ENCODE measurements at regions not wholly inside any gene's neighbourhood (a gene's known extent, or its start where the extent isn't known, plus 50 kb on each side); places are given as distances from the start of the nearest gene placed in this dataset.
"Not testable (repeated sequence)": the region's sequence is repeated elsewhere in the genome, so short reads cannot be mapped to it uniquely, and the experiment has no call there.

DNA sequence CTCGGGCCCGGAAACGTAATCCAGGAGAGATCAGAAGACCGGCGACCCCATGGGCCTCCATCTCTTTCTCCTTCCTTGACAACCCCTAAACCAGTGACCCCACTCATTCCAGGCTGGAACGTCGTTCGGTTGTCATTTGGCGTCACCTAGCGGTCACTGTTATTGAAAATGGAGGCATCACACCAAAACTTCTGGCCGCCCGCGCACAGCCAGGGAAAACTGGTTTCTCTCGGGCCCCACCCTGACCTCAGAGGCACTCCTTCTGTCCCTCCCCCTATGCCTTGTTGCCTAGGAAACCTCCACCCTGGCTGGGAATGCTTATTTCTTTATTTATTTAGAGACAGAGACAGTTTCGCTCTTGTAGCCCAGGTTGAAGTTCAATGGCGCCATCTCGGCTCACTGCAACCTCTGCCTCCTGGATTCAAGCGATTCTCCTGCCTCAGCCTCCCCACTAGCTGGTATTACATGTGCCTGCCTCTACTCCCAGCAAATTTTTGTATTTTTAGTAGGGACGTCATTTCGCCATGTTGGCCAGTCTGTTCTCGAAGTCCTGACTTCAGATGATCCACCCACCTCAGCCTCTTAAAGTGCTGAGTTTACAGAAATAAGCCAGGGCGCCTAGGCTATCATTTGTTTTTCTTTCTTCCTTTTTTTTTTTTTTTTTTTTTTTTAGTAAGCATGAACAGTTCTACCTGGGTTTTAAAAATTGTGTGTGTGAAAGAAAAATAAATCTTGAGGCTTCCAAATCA, 2144.1 kb upstream of the TPTE start:
- ATAC-seq = peak; percentile 80
- DNase-seq; intact Hi-C loops (cut with DNase I, micrococcal nuclease): not testable (repeated sequence)

- intact Hi-C loops (cut with DNase I, micrococcal nuclease); DNase-seq: not testable (repeated sequence)
- ATAC-seq = peak; percentile 50
Observed at GRCh38 chr21:8380419-8381079, 2140.8 kb upstream of the TPTE start.

DNA sequence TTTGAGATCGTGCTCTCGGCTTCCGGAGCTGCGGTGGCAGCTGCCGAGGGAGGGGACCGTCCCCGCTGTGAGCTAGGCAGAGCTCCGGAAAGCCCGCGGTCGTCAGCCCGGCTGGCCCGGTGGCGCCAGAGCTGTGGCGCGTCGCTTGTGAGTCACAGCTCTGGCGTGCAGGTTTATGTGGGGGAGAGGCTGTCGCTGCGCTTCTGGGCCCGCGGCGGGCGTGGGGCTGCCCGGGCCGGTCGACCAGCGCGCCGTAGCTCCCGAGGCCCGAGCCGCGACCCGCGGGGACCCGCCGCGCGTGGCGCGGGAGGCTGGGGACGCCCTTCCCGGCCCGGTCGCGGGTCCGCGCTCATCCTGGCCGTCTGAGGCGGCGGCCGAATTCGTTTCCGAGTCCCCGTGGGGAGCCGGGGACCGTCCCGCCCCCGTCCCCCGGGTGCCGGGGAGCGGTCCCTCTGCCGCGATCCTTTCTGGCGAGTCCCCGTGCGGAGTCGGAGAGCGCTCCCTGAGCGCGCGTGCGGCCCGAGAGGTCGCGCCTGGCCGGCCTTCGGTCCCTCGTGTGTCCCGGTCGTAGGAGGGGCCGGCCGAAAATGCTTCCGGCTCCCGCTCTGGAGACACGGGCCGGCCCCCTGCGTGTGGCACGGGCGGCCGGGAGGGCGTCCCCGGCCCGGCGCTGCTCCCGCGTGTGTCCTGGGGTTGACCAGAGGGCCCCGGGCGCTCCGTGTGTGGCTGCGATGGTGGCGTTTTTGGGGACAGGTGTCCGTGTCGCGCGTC, 2133.0 kb upstream of the TPTE start:
- DNase-seq; intact Hi-C loops (cut with DNase I, micrococcal nuclease): not testable (repeated sequence)
- ATAC-seq = peak; percentile 100

- peak; percentile 35 for ATAC-seq
- intact Hi-C loops (cut with DNase I, micrococcal nuclease) = not testable (repeated sequence)
Observed at GRCh38 chr21:8388940-8389238, 2132.5 kb upstream of the TPTE start.

DNA sequence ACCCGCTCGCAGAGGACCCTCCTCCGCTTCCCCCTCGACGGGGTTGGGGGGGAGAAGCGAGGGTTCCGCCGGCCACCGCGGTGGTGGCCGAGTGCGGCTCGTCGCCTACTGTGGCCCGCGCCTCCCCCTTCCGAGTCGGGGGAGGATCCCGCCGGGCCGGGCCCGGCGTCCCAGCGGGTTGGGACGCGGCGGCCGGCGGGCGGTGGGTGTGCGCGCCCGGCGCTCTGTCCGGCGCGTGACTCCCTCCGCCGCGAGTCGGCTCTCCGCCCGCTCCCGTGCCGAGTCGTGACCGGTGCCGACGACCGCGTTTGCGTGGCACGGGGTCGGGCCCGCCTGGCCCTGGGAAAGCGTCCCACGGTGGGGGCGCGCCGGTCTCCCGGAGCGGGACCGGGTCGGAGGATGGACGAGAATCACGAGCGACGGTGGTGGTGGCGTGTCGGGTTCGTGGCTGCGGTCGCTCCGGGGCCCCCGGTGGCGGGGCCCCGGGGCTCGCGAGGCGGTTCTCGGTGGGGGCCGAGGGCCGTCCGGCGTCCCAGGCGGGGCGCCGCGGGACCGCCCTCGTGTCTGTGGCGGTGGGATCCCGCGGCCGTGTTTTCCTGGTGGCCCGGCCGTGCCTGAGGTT, 2130.7 kb upstream of the TPTE start:
- DNase-seq; intact Hi-C loops (cut with DNase I, micrococcal nuclease); ATAC-seq: not testable (repeated sequence)

More at GRCh38 chr21:8388940-8389238, 2132.5 kb upstream of the TPTE start:
- DNase-seq = not testable (repeated sequence)

DNA sequence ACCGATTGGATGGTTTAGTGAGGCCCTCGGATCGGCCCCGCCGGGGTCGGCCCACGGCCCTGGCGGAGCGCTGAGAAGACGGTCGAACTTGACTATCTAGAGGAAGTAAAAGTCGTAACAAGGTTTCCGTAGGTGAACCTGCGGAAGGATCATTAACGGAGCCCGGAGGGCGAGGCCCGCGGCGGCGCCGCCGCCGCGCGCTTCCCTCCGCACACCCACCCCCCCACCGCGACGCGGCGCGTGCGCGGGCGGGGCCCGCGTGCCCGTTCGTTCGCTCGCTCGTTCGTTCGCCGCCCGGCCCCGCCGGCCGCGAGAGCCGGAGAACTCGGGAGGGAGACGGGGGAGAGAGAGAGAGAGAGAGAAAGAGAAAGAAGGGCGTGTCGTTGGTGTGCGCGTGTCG, 2127.0 kb upstream of the TPTE start:
- ATAC-seq; DNase-seq; intact Hi-C loops (cut with DNase I, micrococcal nuclease): not testable (repeated sequence)

DNA sequence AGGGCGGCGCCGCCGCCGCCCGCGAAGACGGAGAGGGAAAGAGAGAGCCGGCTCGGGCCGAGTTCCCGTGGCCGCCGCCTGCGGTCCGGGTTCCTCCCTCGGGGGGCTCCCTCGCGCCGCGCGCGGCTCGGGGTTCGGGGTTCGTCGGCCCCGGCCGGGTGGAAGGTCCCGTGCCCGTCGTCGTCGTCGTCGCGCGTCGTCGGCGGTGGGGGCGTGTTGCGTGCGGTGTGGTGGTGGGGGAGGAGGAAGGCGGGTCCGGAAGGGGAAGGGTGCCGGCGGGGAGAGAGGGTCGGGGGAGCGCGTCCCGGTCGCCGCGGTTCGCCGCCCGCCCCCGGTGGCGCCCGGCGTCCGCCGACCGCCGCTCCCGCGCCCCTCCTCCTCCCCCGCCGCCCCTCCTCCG, 2125.4 kb upstream of the TPTE start:
- ATAC-seq; DNase-seq; intact Hi-C loops (cut with DNase I, micrococcal nuclease): not testable (repeated sequence)

DNA sequence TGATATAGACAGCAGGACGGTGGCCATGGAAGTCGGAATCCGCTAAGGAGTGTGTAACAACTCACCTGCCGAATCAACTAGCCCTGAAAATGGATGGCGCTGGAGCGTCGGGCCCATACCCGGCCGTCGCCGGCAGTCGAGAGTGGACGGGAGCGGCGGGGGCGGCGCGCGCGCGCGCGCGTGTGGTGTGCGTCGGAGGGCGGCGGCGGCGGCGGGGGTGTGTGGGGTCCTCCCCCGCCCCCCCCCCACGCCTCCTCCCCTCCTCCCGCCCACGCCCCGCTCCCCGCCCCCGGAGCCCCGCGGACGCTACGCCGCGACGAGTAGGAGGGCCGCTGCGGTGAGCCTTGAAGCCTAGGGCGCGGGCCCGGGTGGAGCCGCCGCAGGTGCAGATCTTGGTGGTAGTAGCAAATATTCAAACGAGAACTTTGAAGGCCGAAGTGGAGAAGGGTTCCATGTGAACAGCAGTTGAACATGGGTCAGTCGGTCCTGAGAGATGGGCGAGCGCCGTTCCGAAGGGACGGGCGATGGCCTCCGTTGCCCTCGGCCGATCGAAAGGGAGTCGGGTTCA, 2122.4 kb upstream of the TPTE start:
- DNase-seq; intact Hi-C loops (cut with DNase I, micrococcal nuclease): not testable (repeated sequence)
- peak; percentile 42 for ATAC-seq

DNA sequence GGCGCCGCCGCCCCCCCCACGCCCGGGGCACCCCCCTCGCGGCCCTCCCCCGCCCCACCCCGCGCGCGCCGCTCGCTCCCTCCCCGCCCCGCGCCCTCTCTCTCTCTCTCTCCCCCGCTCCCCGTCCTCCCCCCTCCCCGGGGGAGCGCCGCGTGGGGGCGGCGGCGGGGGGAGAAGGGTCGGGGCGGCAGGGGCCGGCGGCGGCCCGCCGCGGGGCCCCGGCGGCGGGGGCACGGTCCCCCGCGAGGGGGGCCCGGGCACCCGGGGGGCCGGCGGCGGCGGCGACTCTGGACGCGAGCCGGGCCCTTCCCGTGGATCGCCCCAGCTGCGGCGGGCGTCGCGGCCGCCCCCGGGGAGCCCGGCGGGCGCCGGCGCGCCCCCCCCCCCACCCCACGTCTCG, 2121.5 kb upstream of the TPTE start:
- ATAC-seq; intact Hi-C loops (cut with DNase I, micrococcal nuclease); DNase-seq: not testable (repeated sequence)

DNA sequence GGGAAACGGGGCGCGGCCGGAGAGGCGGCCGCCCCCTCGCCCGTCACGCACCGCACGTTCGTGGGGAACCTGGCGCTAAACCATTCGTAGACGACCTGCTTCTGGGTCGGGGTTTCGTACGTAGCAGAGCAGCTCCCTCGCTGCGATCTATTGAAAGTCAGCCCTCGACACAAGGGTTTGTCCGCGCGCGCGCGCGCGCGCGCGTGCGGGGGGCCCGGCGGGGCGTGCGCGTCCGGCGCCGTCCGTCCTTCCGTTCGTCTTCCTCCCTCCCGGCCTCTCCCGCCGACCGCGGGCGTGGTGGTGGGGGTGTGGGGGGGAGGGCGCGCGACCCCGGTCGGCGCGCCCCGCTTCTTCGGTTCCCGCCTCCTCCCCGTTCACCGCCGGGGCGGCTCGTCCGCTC, 2119.6 kb upstream of the TPTE start:
- ATAC-seq; intact Hi-C loops (cut with DNase I, micrococcal nuclease); DNase-seq: not testable (repeated sequence)

DNA sequence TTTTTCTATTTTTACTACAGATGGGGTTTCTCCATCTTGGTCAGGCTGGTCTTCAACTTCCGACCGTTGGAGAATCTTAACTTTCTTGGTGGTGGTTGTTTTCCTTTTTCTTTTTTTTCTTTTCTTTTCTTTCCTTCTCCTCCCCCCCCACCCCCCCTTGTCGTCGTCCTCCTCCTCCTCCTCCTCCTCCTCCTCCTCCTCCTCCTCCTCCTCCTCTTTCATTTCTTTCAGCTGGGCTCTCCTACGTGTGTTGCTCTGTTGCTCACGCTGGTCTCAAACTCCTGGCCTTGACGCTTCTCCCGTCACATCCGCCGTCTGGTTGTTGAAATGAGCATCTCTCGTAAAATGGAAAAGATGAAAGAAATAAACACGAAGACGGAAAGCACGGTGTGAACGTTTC, 2115.1 kb upstream of the TPTE start:
- intact Hi-C loops (cut with DNase I, micrococcal nuclease); DNase-seq; ATAC-seq: not testable (repeated sequence)

- intact Hi-C loops (cut with DNase I, micrococcal nuclease); DNase-seq: not testable (repeated sequence)
- ATAC-seq = peak; percentile 17
Observed at GRCh38 chr21:8411139-8411671, 2110.2 kb upstream of the TPTE start.

DNA sequence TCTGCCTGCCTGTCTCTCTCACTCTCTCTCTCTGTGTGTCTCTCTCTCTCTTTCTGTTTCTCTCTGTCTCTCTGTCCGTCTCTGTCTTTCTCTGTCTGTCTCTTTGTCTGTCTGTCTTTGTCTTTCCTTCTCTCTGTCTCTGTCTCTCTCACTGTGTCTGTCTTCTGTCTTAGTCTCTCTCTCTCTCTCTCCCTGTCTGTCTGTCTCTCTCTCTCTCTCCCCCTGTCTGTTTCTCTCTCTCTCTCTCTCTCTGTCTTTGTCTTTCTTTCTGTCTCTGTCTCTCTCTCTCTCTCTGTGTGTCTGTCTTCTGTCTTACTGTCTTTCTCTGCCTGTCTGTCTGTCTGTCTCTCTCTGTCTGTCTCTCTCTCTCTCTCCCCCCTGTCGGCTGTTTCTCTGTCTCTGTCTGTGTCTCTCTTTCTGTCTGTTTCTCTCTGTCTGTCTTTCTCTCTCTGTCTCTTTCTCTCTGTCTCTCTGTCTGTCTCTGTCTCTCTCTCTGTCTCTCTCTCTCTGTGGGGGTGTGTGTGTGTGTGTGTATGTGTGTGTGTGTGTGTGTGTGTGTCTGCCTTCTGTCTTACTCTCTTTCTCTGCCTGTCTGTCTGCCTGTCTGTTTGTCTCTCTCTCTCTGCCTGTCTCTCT, 2101.3 kb upstream of the TPTE start:
- ATAC-seq = peak; percentile 87
- DNase-seq; intact Hi-C loops (cut with DNase I, micrococcal nuclease): not testable (repeated sequence)

GRCh38 chr21:8427790-8428667, 2093.4 kb upstream of the TPTE start:
- intact Hi-C loops (cut with DNase I, micrococcal nuclease); DNase-seq: not testable (repeated sequence)
- ATAC-seq = peak; percentile 56

DNA sequence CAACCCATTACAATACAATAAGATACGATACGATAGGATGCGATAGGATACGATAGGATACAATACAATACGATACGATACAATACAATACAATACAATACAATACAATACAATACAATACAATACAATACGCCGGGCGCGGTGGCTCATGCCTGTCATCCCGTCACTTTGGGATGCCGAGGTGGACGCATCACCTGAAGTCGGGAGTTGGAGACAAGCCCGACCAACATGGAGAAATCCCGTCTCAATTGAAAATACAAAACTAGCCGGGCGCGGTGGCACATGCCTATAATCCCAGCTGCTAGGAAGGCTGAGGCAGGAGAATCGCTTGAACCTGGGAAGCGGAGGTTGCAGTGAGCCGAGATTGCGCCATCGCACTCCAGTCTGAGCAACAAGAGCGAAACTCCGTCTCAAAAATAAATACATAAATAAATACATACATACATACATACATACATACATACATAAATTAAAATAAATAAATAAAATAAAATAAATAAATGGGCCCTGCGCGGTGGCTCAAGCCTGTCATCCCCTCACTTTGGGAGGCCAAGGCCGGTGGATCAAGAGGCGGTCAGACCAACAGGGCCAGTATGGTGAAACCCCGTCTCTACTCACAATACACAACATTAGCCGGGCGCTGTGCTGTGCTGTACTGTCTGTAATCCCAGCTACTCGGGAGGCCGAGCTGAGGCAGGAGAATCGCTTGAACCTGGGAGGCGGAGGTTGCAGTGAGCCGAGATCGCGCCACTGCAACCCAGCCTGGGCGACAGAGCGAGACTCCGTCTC, 2092.5 kb upstream of the TPTE start:
- DNase-seq; intact Hi-C loops (cut with DNase I, micrococcal nuclease): not testable (repeated sequence)
- peak; percentile 71 for ATAC-seq

GRCh38 chr21:8434710-8435109, 2086.7 kb upstream of the TPTE start:
- ATAC-seq; intact Hi-C loops (cut with DNase I, micrococcal nuclease); DNase-seq: not testable (repeated sequence)

All from left colon (tissue), 2 donors.